AG04450 (cell line): ENCODE measurements at regions not wholly inside any gene's neighbourhood (a gene's known extent, or its start where the extent isn't known, plus 50 kb on each side); places are given as distances from the start of the nearest gene placed in this dataset.
"Not testable (repeated sequence)": the region's sequence is repeated elsewhere in the genome, so short reads cannot be mapped to it uniquely, and the experiment has no call there.

Source experiments
- CTCF ChIA-PET: fragments of 300-600, 350-600 bp; formaldehyde crosslinking; extraction: SDS; loops from one replicate; lab custom pipeline; 2022; ENCODE audit warnings: antibody characterized with exemption, inconsistent platforms; lab: Charles Lee
- POLR2A ChIA-PET: fragments of 350-600 bp; formaldehyde crosslinking; extraction: SDS; loops from one replicate; lab custom pipeline; 2021; ENCODE audit warnings: antibody characterized with exemption, inconsistent platforms; lab: Yijun Ruan, JAX
- DNase-seq: peaks from one replicate; pipeline ENCODE4 v3.0.0-alpha.2; 2011; ENCODE audit warnings: low read depth, low spot score
- H3K27ac ChIP-seq: one replicate; pipeline ENCODE4 v1.5.1; 2012; ENCODE audit warnings: low read depth, low read length, control low read depth
- H3K27me3 ChIP-seq: one replicate; pipeline ENCODE4 v1.6.0; 2012; ENCODE audit warnings: low read length; ENCODE audit not compliant: control insufficient read depth, insufficient read depth
- H3K4me3 ChIP-seq: 2 replicates; pipeline ENCODE4 v1.5.1; 2011; ENCODE audit warnings: mild to moderate bottlenecking, low read depth, low read length, control low read depth
- H3K9me3 ChIP-seq: 2 replicates; pipeline ENCODE4 v1.5.1; 2012; ENCODE audit warnings: low read length; ENCODE audit not compliant: control insufficient read depth, insufficient read depth
- TF ChIP-seq, protein P1 (sequence below): IDR thresholded peaks from 2 replicates; pipeline ENCODE4 v1.5.1; 2011; ENCODE audit warnings: low read depth, low read length, control low read depth, inconsistent platforms

DNA sequence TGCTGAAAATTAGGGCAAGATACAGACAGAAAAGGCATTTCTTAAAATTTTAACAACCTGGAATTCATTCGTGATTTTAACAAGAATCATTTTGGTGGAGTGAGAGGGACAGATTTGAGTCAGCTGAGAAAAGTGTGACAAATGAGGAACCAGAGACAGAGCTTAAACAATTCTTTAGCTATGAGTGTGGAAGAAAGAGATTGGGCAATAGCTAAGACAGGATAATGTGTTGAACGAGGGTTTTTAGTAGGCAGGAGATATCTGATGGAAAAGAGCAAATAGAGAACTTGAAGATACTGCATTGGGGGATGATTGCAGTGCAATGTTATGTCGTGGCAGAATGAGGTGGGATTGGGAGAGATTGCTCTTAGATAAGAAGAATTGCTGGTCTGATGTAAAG is 164.2 kb upstream of the SPRY1 start:
- no peak overlapping the region for H3K4me3 ChIP-seq
- no peaks in the 10 kb centered on the region for H3K9me3 ChIP-seq
- ChIA-PET CTCF (interaction anchor here (0.6 kb wide), 2 partner anchors 32 to 105 kb away, joined by 3 read pairs; no protein-coding TSS in a partner anchor), POLR2A (no interaction called here)
- H3K27ac ChIP-seq: no peak overlapping the region
- H3K27me3 ChIP-seq: no peaks in the 10 kb centered on the region
- TF ChIP-seq, protein P1, sequence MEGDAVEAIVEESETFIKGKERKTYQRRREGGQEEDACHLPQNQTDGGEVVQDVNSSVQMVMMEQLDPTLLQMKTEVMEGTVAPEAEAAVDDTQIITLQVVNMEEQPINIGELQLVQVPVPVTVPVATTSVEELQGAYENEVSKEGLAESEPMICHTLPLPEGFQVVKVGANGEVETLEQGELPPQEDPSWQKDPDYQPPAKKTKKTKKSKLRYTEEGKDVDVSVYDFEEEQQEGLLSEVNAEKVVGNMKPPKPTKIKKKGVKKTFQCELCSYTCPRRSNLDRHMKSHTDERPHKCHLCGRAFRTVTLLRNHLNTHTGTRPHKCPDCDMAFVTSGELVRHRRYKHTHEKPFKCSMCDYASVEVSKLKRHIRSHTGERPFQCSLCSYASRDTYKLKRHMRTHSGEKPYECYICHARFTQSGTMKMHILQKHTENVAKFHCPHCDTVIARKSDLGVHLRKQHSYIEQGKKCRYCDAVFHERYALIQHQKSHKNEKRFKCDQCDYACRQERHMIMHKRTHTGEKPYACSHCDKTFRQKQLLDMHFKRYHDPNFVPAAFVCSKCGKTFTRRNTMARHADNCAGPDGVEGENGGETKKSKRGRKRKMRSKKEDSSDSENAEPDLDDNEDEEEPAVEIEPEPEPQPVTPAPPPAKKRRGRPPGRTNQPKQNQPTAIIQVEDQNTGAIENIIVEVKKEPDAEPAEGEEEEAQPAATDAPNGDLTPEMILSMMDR: no peak
- DNase-seq: no peak

DNA sequence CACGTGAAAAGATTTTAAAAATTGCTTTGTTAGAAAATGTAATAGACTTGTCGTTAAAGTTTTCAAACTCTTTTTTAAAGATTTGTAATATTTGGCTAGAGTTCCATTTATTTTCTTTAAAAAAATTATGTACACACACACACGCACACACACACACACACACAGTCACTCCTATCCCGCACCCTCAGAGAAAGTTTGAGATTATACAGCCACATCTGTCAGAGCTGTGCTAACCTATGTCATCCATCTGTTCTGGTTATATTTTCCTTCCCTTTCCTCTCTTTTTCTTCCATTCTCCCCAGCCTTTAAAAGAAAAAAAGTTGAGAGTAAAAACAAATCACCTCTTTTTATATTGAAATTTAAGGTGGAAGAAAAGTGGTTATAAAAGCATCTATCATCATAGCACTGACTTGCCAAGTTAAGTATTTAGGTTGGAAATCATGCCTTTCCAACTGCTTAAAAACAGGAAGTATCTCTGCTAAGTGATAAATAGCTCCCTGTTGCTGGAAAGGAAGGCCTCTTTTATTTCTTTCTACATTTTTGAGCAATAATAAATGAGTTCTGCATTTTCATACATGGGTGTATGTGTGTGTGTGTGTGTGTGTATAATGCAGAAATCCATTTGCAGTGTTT is 163.3 kb upstream of the SPRY1 start:
- ChIA-PET CTCF (interaction anchor here (0.6 to 1.0 kb wide), 4 partner anchors 13 to 130 kb away, joined by 3 to 5 read pairs (median 3); no protein-coding TSS in a partner anchor), POLR2A (no interaction called here)
- Histone ChIP-seq H3K27ac (no peak overlapping the region), H3K4me3 (no peak overlapping the region), H3K9me3 (no peaks in the 10 kb centered on the region), H3K27me3 (no peaks in the 10 kb centered on the region)
- TF ChIP-seq, protein P1: no peak
- no peak for DNase-seq

DNA sequence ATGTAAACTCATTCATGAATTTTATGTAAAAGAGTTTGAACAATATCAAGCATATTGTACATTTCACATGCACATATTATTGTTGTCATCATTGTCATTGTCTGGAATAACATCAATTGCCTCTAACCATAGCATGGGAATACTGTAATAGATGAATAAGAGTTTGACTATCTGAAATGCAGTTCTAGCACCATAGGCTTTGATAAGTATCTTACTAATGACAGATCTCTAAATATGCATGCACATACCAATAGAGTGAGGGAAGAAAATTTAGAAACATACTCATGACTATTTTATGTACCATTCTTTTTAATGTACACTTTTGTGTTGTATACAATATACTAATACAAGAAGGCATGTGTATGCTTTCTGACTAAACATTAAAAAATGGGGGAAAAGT is 161.6 kb upstream of the SPRY1 start:
- H3K27me3 ChIP-seq: no peaks in the 10 kb centered on the region
- no peak overlapping the region for H3K27ac ChIP-seq
- POLR2A ChIA-PET: no interaction called here
- H3K9me3 ChIP-seq: no peaks in the 10 kb centered on the region
- DNase-seq: no peak
- TF ChIP-seq, protein P1: no peak
- CTCF ChIA-PET: no interaction called here
- H3K4me3 ChIP-seq: no peak overlapping the region

DNA sequence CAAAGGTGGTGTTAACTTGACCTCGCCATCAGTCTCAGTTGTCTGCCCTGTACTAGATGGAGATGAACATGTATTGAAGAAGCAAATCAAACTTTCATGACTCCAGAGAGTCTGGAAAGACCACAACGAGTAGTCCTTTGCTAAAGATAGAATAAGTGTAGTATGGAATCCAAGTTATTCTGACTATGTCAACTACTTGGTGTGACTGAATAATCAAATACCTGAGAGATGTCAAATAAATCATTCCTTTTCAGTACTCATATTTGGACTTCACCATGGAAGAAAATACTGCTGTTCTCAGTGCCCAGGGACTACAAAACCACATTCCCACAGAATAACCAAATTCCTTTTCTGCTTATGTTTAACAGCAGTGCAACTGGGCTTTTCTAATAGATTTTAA is 161.2 kb upstream of the SPRY1 start:
- Histone ChIP-seq H3K4me3 (no peak overlapping the region), H3K9me3 (no peaks in the 10 kb centered on the region), H3K27ac (no peak overlapping the region), H3K27me3 (no peaks in the 10 kb centered on the region)
- POLR2A ChIA-PET: interaction anchor here (1.2 kb wide), 1 partner anchor 16 kb away, joined by 3 read pairs; no protein-coding TSS in a partner anchor
- TF ChIP-seq, protein P1: no peak
- CTCF ChIA-PET: no interaction called here
- no peak for DNase-seq

DNA sequence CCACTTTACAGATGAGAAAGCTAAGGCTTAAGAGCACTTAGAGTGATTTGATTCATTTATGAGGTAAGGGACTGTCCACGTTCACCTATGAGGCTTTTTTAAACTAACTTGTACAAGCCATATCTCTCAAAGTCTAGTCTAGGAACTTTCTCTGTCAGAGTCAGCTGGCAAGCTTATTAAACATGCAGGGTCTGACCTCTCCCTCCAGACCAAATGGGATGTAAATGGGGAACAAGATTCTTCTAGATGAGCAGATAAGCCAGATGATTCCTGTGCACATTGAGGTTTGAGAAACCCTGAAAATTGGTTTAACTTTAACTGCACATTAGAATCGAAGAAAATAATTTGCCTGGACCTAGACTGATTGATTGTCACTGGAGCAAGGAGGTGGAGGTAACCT is 160.0 kb upstream of the SPRY1 start:
- Histone ChIP-seq H3K4me3 (no peak overlapping the region), H3K27me3 (no peaks in the 10 kb centered on the region), H3K9me3 (no peaks in the 10 kb centered on the region), H3K27ac (no peak overlapping the region)
- ChIA-PET POLR2A (interaction anchor here (1.2 kb wide), 1 partner anchor 14 kb away, joined by 3 read pairs; no protein-coding TSS in a partner anchor), CTCF (no interaction called here)
- no peak for DNase-seq
- TF ChIP-seq, protein P1: no peak

DNA sequence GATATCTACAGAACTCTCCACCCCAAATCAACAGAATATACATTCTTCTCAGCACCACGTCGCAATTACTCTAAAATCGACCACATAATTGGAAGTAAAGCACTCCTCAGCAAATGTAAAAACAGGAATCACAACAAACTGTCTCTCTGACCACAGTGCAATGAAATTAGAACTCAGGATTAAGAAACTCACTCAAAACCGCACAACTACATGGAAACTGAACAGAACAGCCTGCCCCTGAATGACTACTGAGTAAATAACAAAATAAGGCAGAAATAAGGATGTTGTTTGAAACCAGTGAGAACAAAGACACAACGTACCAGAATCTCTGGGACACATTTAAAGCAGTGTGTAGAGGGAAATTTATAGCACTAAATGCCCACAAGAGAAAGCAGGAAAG is 156.3 kb upstream of the SPRY1 start:
- H3K4me3 ChIP-seq, H3K27me3 ChIP-seq, POLR2A ChIA-PET, H3K9me3 ChIP-seq, CTCF ChIA-PET, H3K27ac ChIP-seq, DNase-seq: not testable (repeated sequence)

DNA sequence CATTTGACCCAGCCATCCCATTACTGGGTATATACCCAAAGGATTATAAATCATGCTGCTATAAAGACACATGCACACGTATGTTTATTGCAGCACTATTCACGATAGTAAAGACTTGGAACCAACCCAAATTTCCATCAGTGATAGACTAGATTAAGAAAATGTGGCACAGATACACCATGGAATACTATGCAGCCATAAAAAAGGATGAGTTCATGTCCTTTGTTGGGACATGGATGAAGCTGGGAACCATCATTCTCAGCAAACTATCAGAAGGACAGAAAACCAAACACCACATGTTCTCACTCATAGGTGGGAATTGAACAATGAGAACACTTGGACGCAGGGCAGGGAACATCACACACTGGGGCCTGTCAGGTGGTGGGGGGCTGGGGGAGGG is 153.4 kb upstream of the SPRY1 start:
- H3K4me3 ChIP-seq, H3K27me3 ChIP-seq, POLR2A ChIA-PET, H3K9me3 ChIP-seq, DNase-seq, H3K27ac ChIP-seq, CTCF ChIA-PET: not testable (repeated sequence)
